ENCODE measurements at regions not wholly inside any gene's neighbourhood (a gene's known extent, or its start where the extent isn't known, plus 50 kb on each side); places are given as distances from the start of the nearest gene placed in this dataset.

GRCh38 chr13:102466610-102467190 lies 64.9 kb upstream of the FGF14 start:
- Mint-ChIP-seq H3K36me3 (ENCODE audit: low read depth) (no peaks in the 10 kb centered on the region), H3K27ac (no peak overlapping the region), H3K4me3 (no peak overlapping the region), H3K27me3 (no peaks in the 10 kb centered on the region), H3K4me1 (ENCODE audit: low read depth) (no peaks in the 10 kb centered on the region), H3K9me3 (no peaks in the 10 kb centered on the region)
- intact Hi-C loops (cut with micrococcal nuclease), result no loop called here

- no peaks in the 10 kb centered on the region for H3K4me1 Mint-ChIP-seq (ENCODE audit: low read depth)
- no peak overlapping the region for H3K27ac Mint-ChIP-seq
- no peaks in the 10 kb centered on the region for H3K9me3 Mint-ChIP-seq
- no peak overlapping the region for H3K4me3 Mint-ChIP-seq
- H3K36me3 Mint-ChIP-seq (ENCODE audit: low read depth), result no peaks in the 10 kb centered on the region
- peaks cover 1% of the 10 kb centered on the region for H3K27me3 Mint-ChIP-seq
- intact Hi-C loops (cut with micrococcal nuclease), result no loop called here
These were observed 60.7 kb upstream of the FGF14 start for GRCh38 chr13:102462570-102462969.

- Mint-ChIP-seq H3K36me3 (ENCODE audit: low read depth) (no peaks in the 10 kb centered on the region), H3K9me3 (no peaks in the 10 kb centered on the region), H3K27me3 (peaks cover 1% of the 10 kb centered on the region), H3K4me1 (ENCODE audit: low read depth) (no peaks in the 10 kb centered on the region), H3K4me3 (no peak overlapping the region), H3K27ac (no peak overlapping the region)
- intact Hi-C loops (cut with micrococcal nuclease), result no loop called here
These were observed 59.5 kb upstream of the FGF14 start for GRCh38 chr13:102461302-102461701.

GRCh38 chr13:102460806-102461205 lies 59.0 kb upstream of the FGF14 start:
- H3K4me1 Mint-ChIP-seq (ENCODE audit: low read depth), result no peaks in the 10 kb centered on the region
- peaks cover 1% of the 10 kb centered on the region for H3K27me3 Mint-ChIP-seq
- no peak overlapping the region for H3K27ac Mint-ChIP-seq
- no peaks in the 10 kb centered on the region for H3K36me3 Mint-ChIP-seq (ENCODE audit: low read depth)
- H3K4me3 Mint-ChIP-seq, result no peak overlapping the region
- no peaks in the 10 kb centered on the region for H3K9me3 Mint-ChIP-seq
- intact Hi-C loops (cut with micrococcal nuclease), result no loop called here

GRCh38 chr13:102452836-102453235 lies 51.0 kb upstream of the FGF14 start:
- Mint-ChIP-seq H3K4me3 (no peak overlapping the region), H3K36me3 (ENCODE audit: low read depth) (no peaks in the 10 kb centered on the region), H3K4me1 (ENCODE audit: low read depth) (no peaks in the 10 kb centered on the region), H3K9me3 (no peaks in the 10 kb centered on the region), H3K27ac (no peak overlapping the region), H3K27me3 (no peaks in the 10 kb centered on the region)
- intact Hi-C loops (cut with micrococcal nuclease), result loop anchor here (10.0 kb wide), 1 partner anchor 1308 kb away; no protein-coding TSS in a partner anchor

All from dendritic cell treated with granulocyte-macrophage colony-stimulating factor and Interleukin-4, amounts not matched to agents 40 ng/mL and 50 ng/mL, for 4 days (primary cell).